Stomach (tissue), 4 donors: ENCODE measurements at regions not wholly inside any gene's neighbourhood (a gene's known extent, or its start where the extent isn't known, plus 50 kb on each side); places are given as distances from the start of the nearest gene placed in this dataset.

Experiments
- CTCF ChIP-seq, 7 experiments: fragments of 450-650 bp in 4 of 7; fragments of 200-600 bp in 3 of 7; sonication (generic) in 3 of 7; IDR thresholded peaks; one replicate each; pipeline ENCODE4 v1.5.1; 2016 to 2019; ENCODE audit warnings: antibody characterized with exemption in 7 of 7, control low read depth in 2 of 7, mild to moderate bottlenecking in 1 of 7
- POLR2A ChIP-seq, 4 donors: fragments of 450-650 bp; IDR thresholded peaks; one replicate each; pipeline ENCODE4 v1.6.1; 2016; ENCODE audit warnings: antibody characterized with exemption in 4 of 4, control low read depth in 2 of 4, mild to moderate bottlenecking in 1 of 4, moderate library complexity in 1 of 4

- TF ChIP-seq CTCF (IDR thresholded peaks at IDR 0.05) (no peak), POLR2A (IDR thresholded peaks at IDR 0.05) (no peak)
These were observed 59.4 kb upstream of the BACH2 start for GRCh38 chr6:90356012-90356421.
